Type B pancreatic cell (in vitro differentiated cells): ENCODE measurements at regions not wholly inside any gene's neighbourhood (a gene's known extent, or its start where the extent isn't known, plus 50 kb on each side); places are given as distances from the start of the nearest gene placed in this dataset.
"Not testable (repeated sequence)": the region's sequence is repeated elsewhere in the genome, so short reads cannot be mapped to it uniquely, and the experiment has no call there.

ENCODE experiments used
- DNase-seq: peaks from one replicate; pipeline ENCODE4 v3.0.0; 2021; ENCODE audit warnings: mixed read lengths; ENCODE audit not compliant: unreplicated experiment; ENCODE audit errors: extremely low spot score
- H3K27ac Mint-ChIP-seq: 2 replicates; pipeline ENCODE4 v1.8.0; 2021; ENCODE audit warnings: mild to moderate bottlenecking, mixed read lengths
- H3K27me3 Mint-ChIP-seq: 2 replicates; pipeline ENCODE4 v1.8.0; 2021; ENCODE audit warnings: mixed read lengths
- H3K36me3 Mint-ChIP-seq: 2 replicates; pipeline ENCODE4 v1.8.0; 2021; ENCODE audit warnings: mixed read lengths
- H3K4me1 Mint-ChIP-seq: one replicate; pipeline ENCODE4 v1.8.0; 2021; ENCODE audit warnings: mixed read lengths; ENCODE audit not compliant: unreplicated experiment
- H3K4me3 Mint-ChIP-seq: 2 replicates; pipeline ENCODE4 v1.8.0; 2021; ENCODE audit warnings: mild to moderate bottlenecking, mixed read lengths
- H3K9me3 Mint-ChIP-seq: 2 replicates; pipeline ENCODE4 v1.8.0; 2021; ENCODE audit warnings: mixed read lengths

DNA sequence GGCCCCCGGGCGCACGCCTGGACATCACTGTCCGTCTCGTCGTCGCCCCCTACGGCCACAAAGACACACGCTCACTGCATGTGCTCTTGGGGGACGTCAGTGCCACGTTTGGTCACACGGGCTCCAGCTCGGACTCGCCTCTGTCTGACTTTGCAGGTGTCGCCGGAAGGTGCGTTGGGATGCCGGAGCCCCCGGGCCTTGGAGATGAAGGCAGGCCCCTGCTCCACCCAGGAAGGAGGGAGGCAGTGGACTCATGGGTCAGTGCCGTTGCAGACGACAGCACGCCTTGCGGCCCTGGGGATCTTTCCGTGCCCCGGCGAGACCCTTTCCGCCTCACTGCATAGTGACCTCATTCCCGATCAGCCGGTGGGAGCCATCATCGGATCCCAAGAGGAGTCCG is 1414.8 kb upstream of the PCDH10 start:
- H3K9me3 Mint-ChIP-seq, H3K27ac Mint-ChIP-seq, H3K4me1 Mint-ChIP-seq, H3K27me3 Mint-ChIP-seq, H3K4me3 Mint-ChIP-seq, H3K36me3 Mint-ChIP-seq, DNase-seq: not testable (repeated sequence)

DNA sequence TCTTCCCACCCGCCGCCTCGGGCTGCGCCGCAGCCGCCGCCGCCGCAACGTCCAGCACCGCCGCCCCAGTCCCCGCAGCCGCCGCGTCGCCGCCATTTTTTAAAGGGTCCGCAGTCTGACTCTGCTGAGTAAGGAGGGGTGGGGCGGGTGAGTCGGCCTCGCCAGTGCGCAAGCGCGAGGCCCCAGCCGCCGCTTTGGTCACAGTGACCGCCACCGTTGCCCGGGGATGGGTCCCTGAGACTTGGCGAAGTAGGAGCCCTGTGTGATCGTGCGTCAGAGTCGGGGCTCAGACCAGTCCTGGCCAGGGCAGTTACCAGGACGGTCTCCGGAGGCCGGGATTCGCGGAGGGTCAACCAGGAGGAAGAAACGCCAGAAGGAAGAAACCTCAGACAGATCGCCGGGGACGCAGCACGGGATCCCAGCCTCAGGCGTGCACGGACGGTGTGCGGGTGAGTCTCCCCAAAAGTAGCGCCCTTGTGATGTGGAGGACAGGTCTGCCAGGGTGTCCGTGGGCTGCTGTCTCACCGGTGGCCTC is 1414.2 kb upstream of the PCDH10 start:
- H3K4me3 Mint-ChIP-seq, H3K27me3 Mint-ChIP-seq, H3K36me3 Mint-ChIP-seq, H3K9me3 Mint-ChIP-seq, H3K4me1 Mint-ChIP-seq, H3K27ac Mint-ChIP-seq: not testable (repeated sequence)
- peak; percentile 92 for DNase-seq

DNA sequence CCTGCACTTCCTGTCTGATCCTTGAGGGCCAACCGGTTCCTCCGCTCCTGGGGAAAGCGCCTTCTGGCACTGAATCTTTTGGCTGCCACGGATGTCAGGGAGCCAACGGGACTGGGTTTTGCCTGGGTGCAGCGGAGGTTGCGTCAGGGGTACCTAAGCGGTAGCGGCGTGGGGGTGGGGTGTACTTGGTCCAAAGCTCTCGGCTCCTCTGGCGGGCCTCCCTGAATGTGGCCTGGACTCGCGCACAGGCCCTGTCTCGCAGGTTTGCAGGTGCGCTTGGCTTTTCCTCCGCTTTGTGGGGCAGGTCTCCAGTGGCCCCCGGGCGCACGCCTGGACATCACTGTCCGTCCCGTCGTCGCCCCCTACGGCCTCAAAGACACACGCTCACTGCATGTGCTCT is 1410.1 kb upstream of the PCDH10 start:
- not testable (repeated sequence) for H3K27ac Mint-ChIP-seq, H3K9me3 Mint-ChIP-seq, H3K27me3 Mint-ChIP-seq, H3K4me3 Mint-ChIP-seq, H3K36me3 Mint-ChIP-seq, H3K4me1 Mint-ChIP-seq, DNase-seq

DNA sequence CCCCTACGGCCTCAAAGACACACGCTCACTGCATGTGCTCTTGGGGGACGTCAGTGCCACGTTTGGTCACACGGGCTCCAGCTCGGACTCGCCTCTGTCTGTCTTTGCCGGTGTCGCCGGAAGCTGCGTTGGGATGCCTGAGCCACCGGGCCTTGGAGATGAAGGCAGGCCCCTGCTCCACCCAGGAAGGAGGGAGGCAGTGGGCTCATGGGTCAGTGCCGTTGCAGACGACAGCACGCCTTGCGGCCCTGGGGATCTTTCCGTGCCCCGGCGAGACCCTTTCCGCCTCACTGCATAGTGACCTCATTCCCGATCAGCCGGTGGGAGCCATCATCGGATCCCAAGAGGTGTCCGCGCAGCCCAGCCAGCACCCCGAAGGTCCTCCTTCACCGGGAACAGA is 1407.3 kb upstream of the PCDH10 start:
- not testable (repeated sequence) for H3K27me3 Mint-ChIP-seq, H3K4me1 Mint-ChIP-seq, H3K27ac Mint-ChIP-seq, H3K36me3 Mint-ChIP-seq, H3K4me3 Mint-ChIP-seq, DNase-seq, H3K9me3 Mint-ChIP-seq

DNA sequence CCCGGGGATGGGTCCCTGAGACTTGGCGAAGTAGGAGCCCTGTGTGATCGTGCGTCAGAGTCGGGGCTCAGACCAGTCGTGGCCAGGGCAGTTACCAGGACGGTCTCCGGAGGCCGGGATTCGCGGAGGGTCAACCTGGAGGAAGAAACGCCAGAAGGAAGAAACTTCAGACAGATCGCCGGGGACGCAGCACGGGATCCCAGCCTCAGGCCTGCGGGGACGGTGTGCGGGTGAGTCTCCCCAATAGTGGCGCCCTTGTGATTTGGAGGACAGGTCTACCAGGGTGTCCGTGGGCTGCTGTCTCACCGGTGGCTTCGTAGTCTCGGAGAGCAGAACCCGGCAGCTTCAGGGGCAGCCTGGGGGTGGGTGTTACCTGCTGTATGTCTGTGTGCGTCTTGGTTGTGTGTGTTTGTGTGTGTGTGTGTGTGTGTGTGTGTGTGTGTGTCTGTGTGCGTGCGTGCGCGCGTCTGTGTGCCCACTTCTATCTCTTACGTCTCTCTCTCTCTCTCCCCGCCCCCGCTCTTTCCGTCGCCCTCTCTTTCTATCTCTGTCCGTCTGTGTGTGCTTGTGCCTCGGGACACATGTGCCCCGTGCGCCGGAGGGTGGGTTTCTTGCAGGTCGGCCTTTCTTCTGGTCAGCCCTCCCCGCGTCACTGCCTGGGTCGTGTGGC is 1406.4 kb upstream of the PCDH10 start:
- not testable (repeated sequence) for H3K27me3 Mint-ChIP-seq, H3K36me3 Mint-ChIP-seq, H3K4me3 Mint-ChIP-seq, H3K4me1 Mint-ChIP-seq, H3K9me3 Mint-ChIP-seq, H3K27ac Mint-ChIP-seq
- DNase-seq = peak; percentile 84

DNA sequence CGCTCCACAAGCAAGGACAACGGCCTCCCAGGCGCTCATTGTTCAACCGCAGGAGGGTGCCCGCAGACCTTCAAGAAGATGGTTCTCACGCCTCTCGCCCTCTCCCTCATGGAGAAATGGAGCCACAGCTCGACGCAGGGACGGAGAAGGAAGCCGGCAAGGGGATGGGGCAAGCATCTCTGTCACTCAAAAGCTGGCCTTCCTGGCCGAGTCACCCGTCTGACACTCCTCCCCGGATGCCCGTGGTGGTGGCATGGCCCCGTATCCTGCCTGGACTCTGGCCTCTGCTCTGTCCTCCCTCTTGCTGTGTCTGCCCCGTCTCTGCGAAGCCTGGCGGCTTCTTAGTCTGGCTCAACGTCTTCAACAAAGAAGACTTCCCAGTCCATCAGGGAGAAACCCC is 1405.7 kb upstream of the PCDH10 start:
- not testable (repeated sequence) for H3K4me1 Mint-ChIP-seq, H3K9me3 Mint-ChIP-seq, H3K27me3 Mint-ChIP-seq, H3K36me3 Mint-ChIP-seq, H3K4me3 Mint-ChIP-seq, H3K27ac Mint-ChIP-seq
- DNase-seq = peak; percentile 81

DNA sequence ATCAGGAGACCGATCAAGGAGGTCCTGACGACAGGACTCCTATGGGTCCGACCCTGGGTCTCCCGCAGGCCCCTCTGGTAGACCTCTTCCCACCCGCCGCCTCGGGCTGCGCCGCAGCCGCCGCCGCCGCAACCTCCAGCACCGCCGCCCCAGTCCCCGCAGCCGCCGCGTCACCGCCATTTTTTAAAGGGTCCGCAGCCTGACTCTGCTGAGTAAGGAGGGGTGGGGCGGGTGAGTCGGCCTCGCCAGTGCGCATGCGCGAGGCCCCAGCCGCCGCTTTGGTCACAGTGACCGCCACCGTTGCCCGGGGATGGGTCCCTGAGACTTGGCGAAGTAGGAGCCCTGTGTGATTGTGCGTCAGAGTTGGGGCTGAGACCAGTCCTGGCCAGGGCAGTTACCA is 1401.9 kb upstream of the PCDH10 start:
- H3K4me3 Mint-ChIP-seq, DNase-seq, H3K27ac Mint-ChIP-seq, H3K9me3 Mint-ChIP-seq, H3K4me1 Mint-ChIP-seq, H3K27me3 Mint-ChIP-seq, H3K36me3 Mint-ChIP-seq: not testable (repeated sequence)

DNA sequence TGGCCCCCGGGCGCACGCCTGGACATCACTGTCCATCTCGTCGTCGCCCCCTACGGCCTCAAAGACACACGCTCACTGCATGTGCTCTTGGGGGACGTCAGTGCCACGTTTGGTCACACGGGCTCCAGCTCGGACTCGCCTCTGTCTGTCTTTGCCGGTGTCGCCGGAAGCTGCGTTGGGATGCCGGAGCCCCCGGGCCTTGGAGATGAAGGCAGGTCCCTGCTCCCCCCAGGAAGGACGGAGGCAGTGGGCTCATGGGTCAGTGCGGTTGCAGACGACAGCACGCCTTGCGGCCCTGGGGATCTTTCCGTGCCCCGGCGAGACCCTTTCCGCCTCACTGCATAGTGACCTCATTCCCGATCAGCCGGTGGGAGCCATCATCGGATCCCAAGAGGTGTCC is 1399.9 kb upstream of the PCDH10 start:
- H3K4me1 Mint-ChIP-seq, H3K36me3 Mint-ChIP-seq, DNase-seq, H3K27ac Mint-ChIP-seq, H3K9me3 Mint-ChIP-seq, H3K27me3 Mint-ChIP-seq, H3K4me3 Mint-ChIP-seq: not testable (repeated sequence)

DNA sequence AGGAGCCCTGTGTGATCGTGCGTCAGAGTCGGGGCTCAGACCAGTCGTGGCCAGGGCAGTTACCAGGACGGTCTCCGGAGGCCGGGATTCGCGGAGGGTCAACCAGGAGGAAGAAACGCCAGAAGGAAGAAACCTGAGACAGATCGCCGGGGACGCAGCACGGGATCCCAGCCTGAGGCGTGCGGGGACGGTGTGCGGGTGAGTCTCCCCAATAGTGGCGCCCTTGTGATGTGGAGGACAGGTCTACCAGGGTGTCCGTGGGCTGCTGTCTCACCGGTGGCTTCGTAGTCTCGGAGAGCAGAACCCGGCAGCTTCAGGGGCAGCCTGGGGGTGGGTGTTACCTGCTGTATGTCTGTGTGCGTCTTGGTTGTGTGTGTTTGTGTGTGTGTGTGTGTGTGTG is 1399.1 kb upstream of the PCDH10 start:
- not testable (repeated sequence) for H3K4me3 Mint-ChIP-seq, H3K27me3 Mint-ChIP-seq, H3K4me1 Mint-ChIP-seq, H3K36me3 Mint-ChIP-seq, H3K27ac Mint-ChIP-seq, H3K9me3 Mint-ChIP-seq
- DNase-seq = peak; percentile 90

DNA sequence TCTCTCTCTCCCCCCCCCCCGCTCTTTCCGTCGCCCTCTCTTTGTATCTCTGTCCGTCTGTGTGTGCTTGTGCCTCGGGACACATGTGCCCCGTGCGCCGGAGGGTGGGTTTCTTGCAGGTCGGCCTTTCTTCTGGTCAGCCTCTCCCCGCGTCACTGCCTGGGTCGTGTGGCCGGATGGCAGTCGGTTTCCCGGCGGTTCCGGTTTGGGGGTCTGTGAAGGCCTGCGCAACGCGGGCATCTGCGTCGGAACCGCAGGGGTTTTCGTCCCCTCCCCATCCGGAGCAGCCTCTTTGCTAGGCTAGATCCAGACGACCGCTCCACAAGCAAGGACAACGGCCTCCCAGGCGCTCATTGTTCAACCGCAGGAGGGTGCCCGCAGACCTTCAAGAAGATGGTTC is 1398.6 kb upstream of the PCDH10 start:
- H3K9me3 Mint-ChIP-seq, H3K4me1 Mint-ChIP-seq, H3K27ac Mint-ChIP-seq, H3K27me3 Mint-ChIP-seq, H3K36me3 Mint-ChIP-seq, H3K4me3 Mint-ChIP-seq: not testable (repeated sequence)
- DNase-seq = peak; percentile 95

DNA sequence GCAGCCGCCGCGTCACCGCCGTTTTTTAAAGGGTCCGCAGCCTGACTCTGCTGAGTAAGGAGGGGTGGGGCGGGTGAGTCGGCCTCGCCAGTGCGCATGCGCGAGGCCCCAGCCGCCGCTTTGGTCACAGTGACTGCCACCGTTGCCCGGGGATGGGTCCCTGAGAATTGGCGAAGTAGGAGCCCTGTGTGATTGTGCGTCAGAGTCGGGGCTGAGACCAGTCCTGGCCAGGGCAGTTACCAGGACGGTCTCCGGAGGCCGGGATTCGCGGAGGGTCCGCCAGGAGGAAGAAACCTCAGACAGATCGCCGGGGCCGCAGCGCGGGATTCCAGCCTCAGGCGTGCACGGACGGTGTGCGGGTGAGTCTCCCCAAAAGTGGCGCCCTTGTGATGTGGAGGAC is 1386.9 kb upstream of the PCDH10 start:
- H3K27me3 Mint-ChIP-seq = not testable (repeated sequence)

More for the DNA sequence above, 1386.9 kb upstream of the PCDH10 start:
- not testable (repeated sequence) for H3K27ac Mint-ChIP-seq, H3K4me1 Mint-ChIP-seq, H3K36me3 Mint-ChIP-seq, DNase-seq, H3K9me3 Mint-ChIP-seq, H3K4me3 Mint-ChIP-seq
